Choroid plexus epithelial cell (primary cell): ENCODE measurements at regions not wholly inside any gene's neighbourhood (a gene's known extent, or its start where the extent isn't known, plus 50 kb on each side); places are given as distances from the start of the nearest gene placed in this dataset.
"Not testable (repeated sequence)": the region's sequence is repeated elsewhere in the genome, so short reads cannot be mapped to it uniquely, and the experiment has no call there.

ENCODE experiments used
- DNase-seq: peaks from one replicate; pipeline ENCODE4 v3.0.0-alpha.2; 2010; ENCODE audit warnings: low read depth
- H3K4me3 ChIP-seq: 2 replicates; pipeline ENCODE4 v1.5.1; 2011; ENCODE audit warnings: low read depth, mild to moderate bottlenecking, control low read depth, low read length, moderate library complexity
- CTCF ChIP-seq: conservative IDR thresholded peaks from 2 replicates; pipeline ENCODE4 v1.5.1; 2011; ENCODE audit warnings: low read depth, mild to moderate bottlenecking, control low read depth, inconsistent platforms, low read length, moderate library complexity

- DNase-seq, H3K4me3 ChIP-seq: not testable (repeated sequence)
Measured at GRCh38 chr11:55431541-55431940, 63.8 kb downstream of the OR4A15 start.

- DNase-seq = peak; percentile 0
- no peak overlapping the region for H3K4me3 ChIP-seq
- TF ChIP-seq CTCF = no peak
Measured at GRCh38 chr11:55457641-55458040, 89.9 kb downstream of the OR4A15 start.

- DNase-seq, H3K4me3 ChIP-seq: not testable (repeated sequence)
Measured at GRCh38 chr11:55459871-55460270, 92.1 kb downstream of the OR4A15 start.

- no peak for TF ChIP-seq CTCF
- no peak for DNase-seq
- H3K4me3 ChIP-seq = no peak overlapping the region
Measured at GRCh38 chr11:55474321-55474720, 79.9 kb upstream of the OR4C15 start.

GRCh38 chr11:55481416-55481815, 72.9 kb upstream of the OR4C15 start:
- no peak overlapping the region for H3K4me3 ChIP-seq
- no peak for TF ChIP-seq CTCF
- DNase-seq = no peak

- no peak for TF ChIP-seq CTCF
- DNase-seq = no peak
- H3K4me3 ChIP-seq = no peak overlapping the region
Measured at GRCh38 chr11:55497068-55497467, 57.2 kb upstream of the OR4C15 start.

GRCh38 chr11:55501014-55501413, 53.3 kb upstream of the OR4C15 start:
- no peak overlapping the region for H3K4me3 ChIP-seq
- no peak for DNase-seq
- no peak for TF ChIP-seq CTCF

- no peak for DNase-seq
- no peak overlapping the region for H3K4me3 ChIP-seq
- no peak for TF ChIP-seq CTCF
Measured at GRCh38 chr11:55503449-55503848, 50.8 kb upstream of the OR4C15 start.
